ENCODE measurements at regions not wholly inside any gene's neighbourhood (a gene's known extent, or its start where the extent isn't known, plus 50 kb on each side); places are given as distances from the start of the nearest gene placed in this dataset.

DNA sequence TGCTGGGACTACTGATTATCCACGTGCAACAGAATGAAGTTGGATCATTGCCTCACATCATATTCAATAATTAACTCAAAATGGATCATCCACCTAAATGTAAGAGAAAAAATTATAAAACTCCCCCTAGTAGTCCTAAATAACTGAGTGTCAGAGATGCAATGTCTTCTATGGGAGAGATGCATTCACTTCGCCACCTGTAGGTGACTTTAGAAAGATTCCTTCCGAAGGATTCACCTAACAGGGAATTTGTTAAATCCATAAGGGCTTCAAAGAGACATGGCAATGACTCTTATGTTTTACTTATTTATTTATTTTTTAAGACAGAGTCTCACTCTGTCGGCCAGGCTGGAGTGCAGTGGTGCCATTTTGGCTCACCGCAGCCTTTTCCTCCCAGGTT, 526.0 kb downstream of the MTRR start:
- TF ChIP-seq, protein P1, sequence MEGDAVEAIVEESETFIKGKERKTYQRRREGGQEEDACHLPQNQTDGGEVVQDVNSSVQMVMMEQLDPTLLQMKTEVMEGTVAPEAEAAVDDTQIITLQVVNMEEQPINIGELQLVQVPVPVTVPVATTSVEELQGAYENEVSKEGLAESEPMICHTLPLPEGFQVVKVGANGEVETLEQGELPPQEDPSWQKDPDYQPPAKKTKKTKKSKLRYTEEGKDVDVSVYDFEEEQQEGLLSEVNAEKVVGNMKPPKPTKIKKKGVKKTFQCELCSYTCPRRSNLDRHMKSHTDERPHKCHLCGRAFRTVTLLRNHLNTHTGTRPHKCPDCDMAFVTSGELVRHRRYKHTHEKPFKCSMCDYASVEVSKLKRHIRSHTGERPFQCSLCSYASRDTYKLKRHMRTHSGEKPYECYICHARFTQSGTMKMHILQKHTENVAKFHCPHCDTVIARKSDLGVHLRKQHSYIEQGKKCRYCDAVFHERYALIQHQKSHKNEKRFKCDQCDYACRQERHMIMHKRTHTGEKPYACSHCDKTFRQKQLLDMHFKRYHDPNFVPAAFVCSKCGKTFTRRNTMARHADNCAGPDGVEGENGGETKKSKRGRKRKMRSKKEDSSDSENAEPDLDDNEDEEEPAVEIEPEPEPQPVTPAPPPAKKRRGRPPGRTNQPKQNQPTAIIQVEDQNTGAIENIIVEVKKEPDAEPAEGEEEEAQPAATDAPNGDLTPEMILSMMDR (conservative IDR thresholded peaks at IDR 0.05 in 1 of 2, IDR thresholded peaks at IDR 0.05 in 1 of 2; ENCODE audit: extremely low read depth in 1 of 2, insufficient read depth in 1 of 2, low read depth in 1 of 2, low read length in 2 of 2), result no peak
- TF ChIP-seq EZH2 (IDR thresholded peaks at IDR 0.05; ENCODE audit: borderline replicate concordance, low read length), result no peak
